NT2/D1 (cell line): ENCODE measurements at regions not wholly inside any gene's neighbourhood (a gene's known extent, or its start where the extent isn't known, plus 50 kb on each side); places are given as distances from the start of the nearest gene placed in this dataset.

ENCODE experiments used
- YY1 ChIP-seq: IDR thresholded peaks from 2 replicates; pipeline ENCODE4 v1.6.1; 2011; ENCODE audit not compliant: insufficient read length, insufficient read depth
- ZNF274 ChIP-seq: IDR thresholded peaks from 2 replicates; pipeline ENCODE4 v1.6.1; 2011; ENCODE audit warnings: mild to moderate bottlenecking, low read depth, low read length

- TF ChIP-seq ZNF274: no peak
- TF ChIP-seq YY1: no peak
Measured at GRCh38 chr1:194394676-194395075, 1208.3 kb upstream of the B3GALT2 start.
